KOPT-K1 (cell line): ENCODE measurements at regions not wholly inside any gene's neighbourhood (a gene's known extent, or its start where the extent isn't known, plus 50 kb on each side); places are given as distances from the start of the nearest gene placed in this dataset.

ENCODE experiments used
- H3K27ac ChIP-seq: fragments of 200-600 bp; sonication (generic); 2 replicates; pipeline ENCODE4 v1.5.1; 2016; ENCODE audit warnings: antibody characterized with exemption, mild to moderate bottlenecking, low read depth, low read length; ENCODE audit not compliant: poor library complexity, severe bottlenecking
- H3K36me3 ChIP-seq: fragments of 200-600 bp; sonication (generic); 2 replicates; pipeline ENCODE4 v1.5.1; 2017; ENCODE audit warnings: antibody characterized with exemption, mild to moderate bottlenecking, low read length, moderate library complexity; ENCODE audit not compliant: insufficient read depth
- H3K9me3 ChIP-seq: fragments of 200-600 bp; sonication (generic); 2 replicates; pipeline ENCODE4 v1.5.1; 2017; ENCODE audit warnings: antibody characterized with exemption, low read length, mild to moderate bottlenecking; ENCODE audit not compliant: insufficient read depth, poor library complexity, severe bottlenecking

DNA sequence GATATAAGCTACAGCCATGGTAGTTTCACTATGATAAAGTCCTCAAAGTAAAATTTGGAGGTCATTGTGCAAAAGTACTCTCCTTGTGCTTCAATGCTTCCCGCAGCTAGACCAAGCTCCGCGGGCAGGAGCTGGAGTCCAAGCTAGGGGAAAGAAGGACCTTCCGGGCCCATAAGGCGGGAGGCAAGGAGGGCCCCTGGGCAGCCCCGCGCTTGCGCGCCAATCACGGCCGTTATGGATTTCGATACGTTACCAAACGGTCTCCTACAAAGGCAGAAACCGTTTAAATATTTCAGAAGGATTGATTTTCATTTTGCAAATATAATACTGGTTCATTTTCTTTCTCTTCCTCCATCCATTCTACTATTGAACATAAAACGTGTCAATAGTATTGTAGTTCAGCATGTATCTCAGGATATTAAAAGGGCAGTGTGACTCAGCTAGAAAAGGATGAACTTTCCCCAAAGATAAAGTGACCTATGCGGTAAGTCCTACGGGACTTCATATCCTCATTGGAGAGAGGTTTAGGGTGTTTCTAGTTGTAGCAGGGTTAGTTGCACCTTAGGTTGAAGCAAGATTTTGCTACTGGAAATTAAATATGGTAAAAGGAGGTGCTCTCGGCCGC, 128.0 kb downstream of the KIF20B start:
- no peak overlapping the region for H3K27ac ChIP-seq
- peaks cover 12% of the 10 kb centered on the region for H3K9me3 ChIP-seq
- no peaks in the 10 kb centered on the region for H3K36me3 ChIP-seq

DNA sequence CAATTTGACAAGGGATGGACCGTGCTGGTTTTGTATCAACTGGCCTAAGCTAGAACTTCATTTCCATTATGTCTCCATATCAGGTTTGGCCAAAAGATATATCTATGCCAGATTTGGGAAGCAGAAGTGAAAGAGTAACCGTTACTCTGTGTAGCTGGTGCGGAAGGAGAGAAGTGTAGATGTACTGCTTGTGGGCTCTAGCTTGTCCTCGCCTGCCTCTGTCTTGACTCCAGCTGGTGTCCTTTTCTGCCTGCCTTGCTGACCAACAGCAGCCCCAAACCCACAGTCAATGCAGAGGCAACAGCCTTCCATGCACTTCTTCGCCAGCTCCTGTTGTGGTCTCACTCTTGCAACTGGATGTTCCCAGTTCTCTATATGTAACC, 128.5 kb downstream of the KIF20B start:
- no peaks in the 10 kb centered on the region for H3K36me3 ChIP-seq
- peaks cover 12% of the 10 kb centered on the region for H3K9me3 ChIP-seq
- no peak overlapping the region for H3K27ac ChIP-seq

DNA sequence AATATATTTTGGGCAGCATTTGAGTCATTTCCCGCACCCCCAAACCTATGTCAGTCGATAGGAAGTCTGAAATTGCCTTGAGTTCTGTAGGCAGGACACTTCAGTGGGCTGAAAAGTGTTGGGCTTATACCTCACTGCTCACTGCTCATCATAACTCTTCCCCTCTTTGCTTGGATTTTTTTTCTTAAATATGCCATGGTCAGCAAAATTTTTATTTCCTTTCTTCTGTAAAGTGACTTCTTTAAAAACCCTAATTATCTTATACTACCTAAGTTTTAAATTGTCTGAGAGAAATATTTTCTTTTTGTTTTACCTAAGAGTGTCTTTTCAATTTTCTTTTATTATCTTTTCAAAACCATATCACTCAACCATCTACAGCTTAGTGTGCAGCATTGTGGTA, 129.2 kb downstream of the KIF20B start:
- H3K36me3 ChIP-seq = no peaks in the 10 kb centered on the region
- no peak overlapping the region for H3K27ac ChIP-seq
- peaks cover 14% of the 10 kb centered on the region for H3K9me3 ChIP-seq

DNA sequence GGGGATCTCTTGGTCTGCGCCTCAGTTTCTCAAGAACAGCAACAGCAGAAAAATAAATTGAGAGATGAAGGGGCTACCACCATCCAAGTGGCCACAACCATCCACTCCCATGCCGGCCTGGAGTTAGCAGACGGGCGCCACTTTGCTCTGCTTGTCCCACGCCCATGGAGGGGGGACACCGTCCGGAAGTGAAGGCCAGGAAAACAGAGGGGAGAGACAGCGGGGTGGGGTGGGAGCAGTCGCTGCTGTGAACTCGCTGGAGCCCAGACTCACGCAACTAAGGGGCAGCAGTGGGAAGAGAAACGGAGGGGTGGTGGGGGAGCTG, 135.4 kb downstream of the KIF20B start:
- H3K9me3 ChIP-seq = peaks cover 27% of the 10 kb centered on the region
- no peak overlapping the region for H3K27ac ChIP-seq

DNA sequence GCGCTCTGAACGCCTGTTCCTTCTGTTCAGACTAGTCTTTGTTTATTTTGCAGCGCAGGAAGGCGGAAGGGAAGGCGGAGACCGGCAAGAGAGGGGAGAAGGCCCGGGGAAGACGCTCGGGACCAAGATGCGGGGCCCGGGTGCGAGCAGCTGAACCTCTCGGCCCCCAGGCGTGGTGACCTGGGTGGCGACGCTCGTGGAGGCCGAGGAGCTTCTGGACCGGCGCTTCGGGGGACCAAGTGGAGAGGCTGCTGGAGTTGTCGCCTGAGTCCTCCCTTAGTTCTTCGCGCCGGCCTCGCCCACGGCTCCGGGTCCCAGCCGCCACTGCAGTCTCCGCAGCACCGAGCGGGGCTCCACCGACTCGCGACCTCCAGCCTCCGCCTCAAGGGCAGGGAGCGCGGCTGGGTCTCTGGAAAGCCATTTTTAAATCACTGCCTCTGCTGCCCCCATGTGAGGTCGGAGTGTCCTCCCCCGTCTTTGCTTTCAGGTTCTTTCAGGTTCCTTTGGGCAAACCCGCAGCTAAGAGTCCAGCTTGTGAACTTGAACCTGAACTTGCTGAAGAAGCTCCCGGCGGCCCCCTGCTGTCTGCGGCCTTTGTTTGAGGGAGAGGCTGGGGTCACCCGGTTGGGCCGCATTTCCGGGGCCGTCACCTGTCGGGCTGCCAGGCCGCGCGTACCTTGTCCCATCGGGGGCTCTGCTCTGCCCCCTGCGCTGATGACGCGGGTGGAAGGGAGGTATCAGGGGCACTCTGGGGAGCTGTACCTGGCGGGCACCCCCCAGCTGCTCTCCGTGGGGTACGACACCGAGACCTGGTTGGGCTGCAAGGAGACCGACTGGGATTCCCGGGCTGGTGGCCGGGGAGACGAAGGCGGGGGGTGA, 136.0 kb downstream of the KIF20B start:
- no peaks in the 10 kb centered on the region for H3K36me3 ChIP-seq
- H3K9me3 ChIP-seq = peaks cover 27% of the 10 kb centered on the region
- no peak overlapping the region for H3K27ac ChIP-seq

More for the DNA sequence above, 135.4 kb downstream of the KIF20B start:
- H3K36me3 ChIP-seq = no peaks in the 10 kb centered on the region

DNA sequence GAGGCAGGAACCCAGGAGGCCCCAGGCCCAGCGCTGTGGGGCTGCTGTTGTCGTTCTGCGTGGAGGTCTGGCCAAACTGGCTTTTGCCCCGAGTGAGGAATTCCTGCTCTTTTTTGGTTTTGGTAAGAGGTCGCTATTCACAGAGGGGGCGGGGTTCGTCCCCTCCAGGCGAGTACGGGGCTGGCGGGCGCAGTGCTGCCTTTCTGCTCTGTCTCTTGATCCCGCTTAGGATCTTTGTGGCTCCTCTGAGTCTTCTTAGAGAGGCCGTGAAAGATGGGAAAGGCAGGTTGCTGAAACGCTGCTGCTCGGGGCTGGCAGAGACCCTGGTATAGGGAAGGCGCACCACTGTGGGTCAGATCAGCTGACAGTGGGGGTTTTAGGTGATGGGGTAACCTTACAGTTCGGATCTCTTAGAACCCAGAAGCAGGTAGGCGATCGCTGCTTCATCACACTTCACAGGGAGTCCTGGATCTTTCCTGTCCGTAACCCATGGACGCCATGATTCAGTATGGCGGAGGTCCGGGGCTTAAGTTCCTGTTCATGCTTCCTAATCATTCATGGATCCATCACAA, 136.7 kb downstream of the KIF20B start:
- H3K36me3 ChIP-seq = no peaks in the 10 kb centered on the region
- H3K9me3 ChIP-seq = peaks cover 20% of the 10 kb centered on the region
- no peak overlapping the region for H3K27ac ChIP-seq

DNA sequence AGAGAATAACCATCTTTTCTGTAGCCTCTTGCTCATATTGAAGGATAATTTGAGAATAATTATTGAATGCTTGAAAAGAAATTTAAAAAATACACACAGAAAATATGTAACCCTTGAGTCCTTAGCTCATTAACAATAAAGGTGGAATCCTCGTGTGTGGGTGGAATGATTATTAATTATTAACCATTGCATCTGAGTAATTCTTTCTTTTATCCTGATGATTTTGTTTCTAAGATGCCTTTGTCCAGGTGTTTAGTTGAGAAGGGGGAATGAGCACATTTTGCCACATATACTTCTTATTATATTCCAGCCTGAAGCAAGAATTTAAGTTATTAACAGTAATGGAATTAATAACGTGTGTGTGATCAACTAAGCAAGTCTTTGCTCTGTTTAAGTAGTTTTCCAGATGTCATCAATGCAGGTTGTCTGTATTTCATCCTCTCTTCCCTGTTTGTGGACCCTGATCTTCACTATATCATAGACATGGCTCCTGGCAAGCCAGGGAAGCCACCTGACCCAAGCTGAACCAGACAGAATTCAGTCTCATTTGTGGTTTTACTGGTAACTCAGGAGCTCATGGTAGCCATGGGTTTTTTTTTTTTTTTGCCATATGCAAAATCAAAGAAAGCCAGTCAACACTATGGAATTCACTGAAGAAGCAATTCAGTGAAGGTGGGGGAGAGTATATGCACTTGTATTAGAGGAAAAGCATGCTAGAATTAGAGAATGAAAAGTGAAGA, 144.3 kb downstream of the KIF20B start:
- Histone ChIP-seq H3K9me3 (no peaks in the 10 kb centered on the region), H3K27ac (no peak overlapping the region), H3K36me3 (no peaks in the 10 kb centered on the region)

DNA sequence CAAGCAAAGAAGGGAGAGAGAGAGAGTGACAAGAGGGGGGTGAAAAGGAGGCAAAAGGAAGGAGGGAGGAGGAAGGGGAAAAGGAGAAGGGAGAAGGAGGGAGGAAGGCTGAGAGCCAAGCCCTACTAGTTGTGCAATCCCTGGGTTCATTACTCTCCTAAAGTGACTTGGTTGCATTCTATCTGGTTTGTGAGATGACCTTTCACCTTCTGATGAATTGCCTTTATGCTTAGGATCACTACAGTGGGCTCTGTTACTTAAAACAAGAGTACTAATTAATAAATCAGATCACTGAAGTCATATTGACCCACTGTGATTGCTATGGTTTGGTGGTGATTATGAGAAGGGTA, 144.9 kb downstream of the KIF20B start:
- Histone ChIP-seq H3K36me3 (no peaks in the 10 kb centered on the region), H3K27ac (no peak overlapping the region), H3K9me3 (no peaks in the 10 kb centered on the region)

DNA sequence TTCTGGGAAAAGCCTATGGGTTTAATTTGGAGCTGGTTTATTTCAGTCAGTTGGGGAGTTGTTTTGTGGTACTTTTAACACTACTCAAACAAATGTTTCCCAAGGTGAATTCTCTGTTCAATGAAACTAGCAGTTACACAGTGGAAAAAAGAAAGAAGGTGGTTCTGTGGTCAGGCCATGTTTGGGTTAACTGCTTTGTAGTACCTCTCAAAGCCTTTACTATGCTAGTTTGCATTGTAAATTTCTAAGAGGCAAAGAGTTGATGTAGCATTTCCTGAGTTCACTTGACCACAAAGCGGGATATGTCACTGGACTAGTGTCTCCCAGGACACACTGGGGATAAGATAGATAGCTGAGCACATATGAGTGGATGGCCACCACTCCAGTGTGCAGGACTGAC, 145.4 kb downstream of the KIF20B start:
- Histone ChIP-seq H3K36me3 (no peaks in the 10 kb centered on the region), H3K27ac (no peak overlapping the region), H3K9me3 (no peaks in the 10 kb centered on the region)

DNA sequence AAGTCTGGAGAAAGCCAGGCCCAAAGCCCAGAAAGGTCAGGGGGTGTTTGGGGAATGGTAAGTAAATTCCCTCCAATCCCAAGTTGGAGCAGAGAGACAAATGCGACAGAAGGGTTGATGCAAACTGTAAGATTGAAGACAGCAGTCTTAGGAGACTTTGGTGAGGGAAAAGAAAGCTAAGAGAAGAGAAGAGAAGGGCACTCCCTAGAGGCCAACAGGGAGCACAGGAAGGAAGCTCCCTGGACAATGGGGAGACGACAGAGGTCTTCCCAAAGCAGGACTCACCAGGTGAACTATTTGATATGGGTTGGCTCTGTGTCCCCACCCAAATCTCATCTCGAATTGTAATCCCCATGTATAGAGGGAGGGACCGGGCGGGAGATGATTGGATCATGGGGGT, 151.5 kb downstream of the KIF20B start:
- H3K27ac ChIP-seq = no peak overlapping the region
- no peaks in the 10 kb centered on the region for H3K9me3 ChIP-seq
- no peaks in the 10 kb centered on the region for H3K36me3 ChIP-seq

DNA sequence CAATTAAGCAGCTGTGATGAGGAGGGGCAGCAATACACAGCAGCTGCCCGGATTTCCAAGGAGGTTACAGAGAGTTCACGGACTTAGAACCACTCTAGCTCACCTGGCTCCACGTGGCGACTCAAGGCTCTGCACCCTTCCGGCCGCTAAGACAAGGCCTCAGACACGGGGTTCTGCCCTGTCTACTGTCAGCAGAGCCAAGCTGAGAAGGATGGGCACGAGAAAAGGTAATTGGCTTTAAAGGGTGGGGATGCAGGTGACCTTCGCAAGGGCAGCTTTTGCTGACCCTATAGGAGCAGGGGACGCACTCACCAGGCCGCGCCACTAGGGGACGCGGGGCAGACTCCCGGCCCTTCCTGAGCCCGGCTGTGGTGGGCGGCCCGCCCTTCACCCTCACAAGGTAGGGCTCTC, 152.4 kb downstream of the KIF20B start:
- H3K36me3 ChIP-seq = no peaks in the 10 kb centered on the region
- no peak overlapping the region for H3K27ac ChIP-seq

DNA sequence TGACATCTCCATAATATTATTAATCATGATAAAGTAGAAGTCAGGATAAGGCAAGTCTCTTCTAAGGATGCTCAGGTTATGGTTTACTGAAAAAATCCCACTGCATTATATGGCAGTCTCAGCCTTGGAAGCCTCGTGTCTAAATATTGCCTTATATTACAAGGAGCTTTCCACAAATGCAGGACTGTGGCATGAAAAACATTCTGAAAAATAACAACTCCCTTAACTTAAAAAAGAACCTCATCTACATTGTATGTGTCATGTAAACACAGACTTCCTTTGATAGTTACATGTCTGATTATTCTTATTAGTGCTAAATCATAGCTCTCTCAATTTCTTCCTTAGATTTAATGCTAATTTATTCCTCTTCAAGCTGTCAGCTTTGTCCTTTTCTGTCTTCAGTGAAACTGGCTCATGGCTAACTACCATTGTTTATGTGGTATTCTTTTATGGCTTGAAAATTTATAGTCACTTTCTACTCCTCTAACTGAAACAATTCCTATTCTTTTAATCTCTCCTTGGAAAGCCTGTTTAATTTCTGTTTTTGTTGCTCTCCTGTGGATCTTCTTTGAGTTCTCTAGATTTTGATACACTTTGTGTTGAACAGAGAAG, 156.1 kb downstream of the KIF20B start:
- Histone ChIP-seq H3K9me3 (no peaks in the 10 kb centered on the region), H3K36me3 (no peaks in the 10 kb centered on the region), H3K27ac (no peak overlapping the region)

More for the DNA sequence above, 152.4 kb downstream of the KIF20B start:
- H3K9me3 ChIP-seq = no peaks in the 10 kb centered on the region

DNA sequence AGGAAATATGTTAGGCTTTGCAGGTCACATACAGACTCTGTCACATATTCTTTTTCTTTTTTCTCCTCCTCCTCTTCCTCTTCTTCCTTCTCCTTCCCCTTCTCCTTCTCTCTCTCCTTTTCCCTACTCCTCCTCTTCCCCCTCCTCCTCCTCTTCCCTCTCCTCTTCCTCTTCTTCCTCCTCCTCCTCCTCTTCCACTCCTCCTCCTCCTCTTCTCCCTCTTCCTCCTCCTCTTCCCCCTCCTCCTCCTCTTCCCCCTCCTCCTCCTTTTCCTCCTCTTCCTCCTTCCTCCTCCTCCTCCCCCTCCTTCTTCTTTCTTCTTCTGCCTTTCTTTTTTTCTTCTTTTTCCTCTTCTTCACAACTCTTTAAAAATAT, 159.8 kb downstream of the KIF20B start:
- H3K9me3 ChIP-seq = no peaks in the 10 kb centered on the region
- peak overlapping the region; percentile 64 for H3K27ac ChIP-seq
- no peaks in the 10 kb centered on the region for H3K36me3 ChIP-seq

DNA sequence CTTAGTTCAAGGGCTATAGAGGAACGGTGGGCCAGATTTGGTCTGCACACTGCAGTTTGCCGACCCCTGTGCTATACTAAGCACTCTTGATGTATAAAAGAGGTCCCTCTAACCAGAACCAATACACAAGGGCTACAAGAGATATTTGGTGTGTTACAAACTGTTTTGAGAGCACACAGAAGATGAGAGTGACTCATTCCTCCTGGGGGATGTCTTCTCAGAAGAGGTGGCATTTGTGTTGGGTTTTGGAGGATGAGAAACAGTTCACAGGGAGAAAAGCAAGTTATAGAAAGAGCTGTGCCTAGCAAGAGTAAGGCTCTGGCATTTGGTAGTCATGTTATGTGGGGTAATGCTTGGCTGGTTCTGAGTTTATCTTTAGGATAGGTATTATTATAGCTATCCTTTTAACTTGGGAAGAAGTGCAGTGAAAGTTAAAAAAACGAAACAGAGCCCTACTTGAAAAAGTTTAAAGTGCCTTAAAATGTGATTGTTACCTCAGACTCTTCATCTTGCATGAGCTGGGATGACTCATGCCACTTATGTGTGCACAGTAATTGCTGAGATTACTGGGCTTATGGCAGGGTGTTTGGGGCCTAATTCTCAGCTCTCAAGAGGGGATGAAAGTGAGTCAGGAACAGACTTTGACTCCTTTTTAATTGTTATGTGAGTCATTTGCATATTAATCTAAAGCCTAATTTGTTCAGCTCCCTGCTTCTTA, 160.4 kb downstream of the KIF20B start:
- H3K27ac ChIP-seq = no peak overlapping the region
- H3K36me3 ChIP-seq = no peaks in the 10 kb centered on the region
- H3K9me3 ChIP-seq = no peaks in the 10 kb centered on the region
